ENCODE measurements at regions not wholly inside any gene's neighbourhood (a gene's known extent, or its start where the extent isn't known, plus 50 kb on each side); places are given as distances from the start of the nearest gene placed in this dataset.

DNA sequence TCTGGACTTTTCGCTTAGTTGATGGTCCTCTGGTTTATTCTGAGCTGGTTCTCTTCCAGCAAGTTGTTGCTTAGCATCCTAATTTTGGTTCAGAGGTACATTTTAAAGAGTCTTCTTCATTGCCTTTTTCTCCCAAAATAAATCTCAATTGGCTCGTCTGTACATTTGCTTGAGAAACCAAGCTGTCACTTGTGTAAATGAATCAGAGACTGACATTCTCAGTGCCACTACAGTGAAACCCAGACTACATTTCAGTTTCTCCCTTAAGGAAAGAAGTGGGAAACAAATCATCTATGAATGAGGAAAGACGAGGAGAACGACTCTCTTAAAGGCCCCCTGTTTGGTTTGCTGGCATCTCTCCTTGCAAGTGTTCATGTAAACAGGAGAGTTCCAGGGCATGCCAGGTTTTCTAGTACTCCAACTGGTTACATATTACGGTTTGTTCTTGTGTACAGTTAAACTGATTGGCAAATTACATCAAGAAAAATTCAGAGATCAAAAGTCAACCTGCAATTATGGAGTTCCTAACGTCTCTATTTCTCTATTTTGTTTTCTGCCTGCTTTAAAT, 654.6 kb downstream of the SH2D4B start:
- Histone ChIP-seq H4K8ac (ENCODE audit: low read depth in 2 of 2, low read length in 2 of 2) (no peak overlapping the region), H2BK20ac (ENCODE audit: low read depth, low read length) (no peak overlapping the region), H3K14ac (replicated peaks; ENCODE audit: low read depth, low read length) (no peak overlapping the region), H2BK5ac (ENCODE audit: low read depth, low read length, poor library complexity, severe bottlenecking) (no peak overlapping the region), H3K9me1 (ENCODE audit: insufficient read depth, low read length) (no peaks in the 10 kb centered on the region), H2AFZ (replicated peaks; ENCODE audit: low read length, poor library complexity) (no peak overlapping the region), H3K79me1 (ENCODE audit: low read depth in 1 of 2, low read length in 2 of 2) (no peaks in the 10 kb centered on the region), H2BK120ac (ENCODE audit: low read depth, low read length) (no peak overlapping the region), H4K20me1 (ENCODE audit: insufficient read depth, low read length) (no peaks in the 10 kb centered on the region), H3K36me3 (ENCODE audit: control insufficient read depth, insufficient read depth, low read length) (no peaks in the 10 kb centered on the region), H3K27ac (ENCODE audit: insufficient read depth, low read length) (no peak overlapping the region), H3K18ac (ENCODE audit: low read depth, low read length) (no peak overlapping the region), H2AK9ac (replicated peaks; ENCODE audit: low read depth, low read length, poor library complexity) (no peak overlapping the region), H2AK5ac (ENCODE audit: low read depth, low read length) (no peak overlapping the region), H3K4me1 (ENCODE audit: control insufficient read depth, insufficient read depth, low read length) (no peaks in the 10 kb centered on the region), H3K56ac (ENCODE audit: extremely low read depth, insufficient read depth, low read length) (no peak overlapping the region), H3K9ac (ENCODE audit: low read depth, low read length) (no peak overlapping the region), H3K23ac (ENCODE audit: low read depth, low read length) (no peak overlapping the region), H4K5ac (ENCODE audit: low read depth, low read length) (no peak overlapping the region), H2BK15ac (ENCODE audit: low read depth, low read length) (no peak overlapping the region), H3K4ac (ENCODE audit: low read depth, low read length) (no peak overlapping the region), H3K27me3 (ENCODE audit: control insufficient read depth, insufficient read depth, low read length) (no peaks in the 10 kb centered on the region), H3K4me3 (ENCODE audit: insufficient read depth, low read depth, low read length) (no peak overlapping the region), H3K9me3 (ENCODE audit: control insufficient read depth, insufficient read depth, low read length) (peaks cover 2% of the 10 kb centered on the region; the same call in 1 of the 2 replicates), H4K91ac (ENCODE audit: insufficient read depth, low read depth, low read length) (no peak overlapping the region), H3K4me2 (ENCODE audit: low read depth, low read length) (no peak overlapping the region)
- BruUV-seq (replicated peaks) = no TSS peak
- TF ChIP-seq SMC3 (IDR thresholded peaks at IDR 0.05; ENCODE audit: low read depth, low read length) (no peak), MXI1 (IDR thresholded peaks at IDR 0.05; ENCODE audit: borderline replicate concordance, low read depth, low read length) (no peak), CEBPB (IDR thresholded peaks at IDR 0.05; ENCODE audit: low read depth, low read length) (no peak), NFE2L2 (IDR thresholded peaks at IDR 0.05; ENCODE audit: low read depth, low read length) (no peak), FOS (IDR thresholded peaks at IDR 0.05; ENCODE audit: low read depth, low read length) (no peak), RFX5 (IDR thresholded peaks at IDR 0.05; ENCODE audit: low read depth, low read length) (no peak), RAD21 (IDR thresholded peaks at IDR 0.05; ENCODE audit: low read length) (no peak), POLR2A (IDR thresholded peaks at IDR 0.05; ENCODE audit: low read depth, low read length) (no peak), RCOR1 (IDR thresholded peaks at IDR 0.05; ENCODE audit: insufficient replicate concordance, low read length) (no peak), BHLHE40 (IDR thresholded peaks at IDR 0.05; ENCODE audit: low read depth, low read length) (no peak), MAZ (IDR thresholded peaks at IDR 0.05; ENCODE audit: borderline replicate concordance, low read depth, low read length) (no peak), CHD1 (IDR thresholded peaks at IDR 0.05; ENCODE audit: low read depth, low read length) (no peak), MAFK (IDR thresholded peaks at IDR 0.05; ENCODE audit: low read depth, low read length) (no peak)
- TF ChIP-seq, protein P1, sequence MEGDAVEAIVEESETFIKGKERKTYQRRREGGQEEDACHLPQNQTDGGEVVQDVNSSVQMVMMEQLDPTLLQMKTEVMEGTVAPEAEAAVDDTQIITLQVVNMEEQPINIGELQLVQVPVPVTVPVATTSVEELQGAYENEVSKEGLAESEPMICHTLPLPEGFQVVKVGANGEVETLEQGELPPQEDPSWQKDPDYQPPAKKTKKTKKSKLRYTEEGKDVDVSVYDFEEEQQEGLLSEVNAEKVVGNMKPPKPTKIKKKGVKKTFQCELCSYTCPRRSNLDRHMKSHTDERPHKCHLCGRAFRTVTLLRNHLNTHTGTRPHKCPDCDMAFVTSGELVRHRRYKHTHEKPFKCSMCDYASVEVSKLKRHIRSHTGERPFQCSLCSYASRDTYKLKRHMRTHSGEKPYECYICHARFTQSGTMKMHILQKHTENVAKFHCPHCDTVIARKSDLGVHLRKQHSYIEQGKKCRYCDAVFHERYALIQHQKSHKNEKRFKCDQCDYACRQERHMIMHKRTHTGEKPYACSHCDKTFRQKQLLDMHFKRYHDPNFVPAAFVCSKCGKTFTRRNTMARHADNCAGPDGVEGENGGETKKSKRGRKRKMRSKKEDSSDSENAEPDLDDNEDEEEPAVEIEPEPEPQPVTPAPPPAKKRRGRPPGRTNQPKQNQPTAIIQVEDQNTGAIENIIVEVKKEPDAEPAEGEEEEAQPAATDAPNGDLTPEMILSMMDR (conservative IDR thresholded peaks at IDR 0.05; ENCODE audit: low read depth, low read length) = no peak
- TF ChIP-seq, protein P2, sequence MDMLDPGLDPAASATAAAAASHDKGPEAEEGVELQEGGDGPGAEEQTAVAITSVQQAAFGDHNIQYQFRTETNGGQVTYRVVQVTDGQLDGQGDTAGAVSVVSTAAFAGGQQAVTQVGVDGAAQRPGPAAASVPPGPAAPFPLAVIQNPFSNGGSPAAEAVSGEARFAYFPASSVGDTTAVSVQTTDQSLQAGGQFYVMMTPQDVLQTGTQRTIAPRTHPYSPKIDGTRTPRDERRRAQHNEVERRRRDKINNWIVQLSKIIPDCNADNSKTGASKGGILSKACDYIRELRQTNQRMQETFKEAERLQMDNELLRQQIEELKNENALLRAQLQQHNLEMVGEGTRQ (IDR thresholded peaks at IDR 0.05; ENCODE audit: low read depth, low read length) = no peak
- TF ChIP-seq, protein P3, sequence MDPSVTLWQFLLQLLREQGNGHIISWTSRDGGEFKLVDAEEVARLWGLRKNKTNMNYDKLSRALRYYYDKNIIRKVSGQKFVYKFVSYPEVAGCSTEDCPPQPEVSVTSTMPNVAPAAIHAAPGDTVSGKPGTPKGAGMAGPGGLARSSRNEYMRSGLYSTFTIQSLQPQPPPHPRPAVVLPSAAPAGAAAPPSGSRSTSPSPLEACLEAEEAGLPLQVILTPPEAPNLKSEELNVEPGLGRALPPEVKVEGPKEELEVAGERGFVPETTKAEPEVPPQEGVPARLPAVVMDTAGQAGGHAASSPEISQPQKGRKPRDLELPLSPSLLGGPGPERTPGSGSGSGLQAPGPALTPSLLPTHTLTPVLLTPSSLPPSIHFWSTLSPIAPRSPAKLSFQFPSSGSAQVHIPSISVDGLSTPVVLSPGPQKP (IDR thresholded peaks at IDR 0.05; ENCODE audit: borderline replicate concordance, low read depth, low read length) = no peak
- CTCF ChIA-PET = no interaction called here
- dilution Hi-C loops (cut with HindIII; ENCODE audit: low sequenced_read_pairs, unreplicated experiment) = no loop called here
- intact Hi-C loops (cut with micrococcal nuclease) = no loop called here
- WGBS, 2 experiments (ENCODE audit: extremely low coverage in 2 of 2, insufficient read length in 1 of 2) = no CpG with 5 or more reads among the region's 6 CpGs
- POLR2A ChIA-PET (ENCODE audit: unreplicated experiment) = no interaction called here
- ATAC-seq (ENCODE audit: low read depth) = no peak
- in situ Hi-C loops (cut with MboI; ENCODE audit: low sequenced_read_pairs) = no loop called here
- no peak for DNase-seq

Measured in IMR-90 (cell line).